Mucosa of descending colon (tissue), 3 donors: ENCODE measurements at regions not wholly inside any gene's neighbourhood (a gene's known extent, or its start where the extent isn't known, plus 50 kb on each side); places are given as distances from the start of the nearest gene placed in this dataset.

Experiments used
- ATAC-seq: fragments of 200-7000 bp; cut with Tn5 transposase; one replicate; pipeline ENCODE4 v1.9.1; 2020; ENCODE audit warnings: mild to moderate bottlenecking, moderate library complexity
- DNase-seq, 3 donors: peaks; one replicate each; pipeline ENCODE4 v3.0.0-alpha.2; 2020
- H3K36me3 ChIP-seq: fragments of 200-600 bp; one replicate; pipeline ENCODE4 v1.8.0; 2021; ENCODE audit warnings: low read depth, mild to moderate bottlenecking
- H3K4me1 ChIP-seq: fragments of 200-600 bp; one replicate; pipeline ENCODE4 v1.8.0; 2021; ENCODE audit warnings: low read depth, mild to moderate bottlenecking
- H3K4me3 ChIP-seq: fragments of 200-600 bp; one replicate; pipeline ENCODE4 v1.8.0; 2021; ENCODE audit warnings: mild to moderate bottlenecking
- H3K9me3 ChIP-seq: fragments of 200-600 bp; one replicate; pipeline ENCODE4 v1.8.0; 2021; ENCODE audit warnings: mild to moderate bottlenecking
- CTCF ChIP-seq: fragments of 200-600 bp; IDR thresholded peaks from one replicate; pipeline ENCODE4 v1.8.0; 2022; ENCODE audit warnings: antibody characterized with exemption, mild to moderate bottlenecking
- intact Hi-C, 2 donors: fragments of 100-400 bp; cut with DNase I in 1 of 2; cut with micrococcal nuclease in 1 of 2; formaldehyde crosslinking; loops; one replicate each; pipeline versions ENCODE4 v1.11.0 to v1.11.1; 2022; cut with DNase I, micrococcal nuclease
- donor health status: DM: no; HTN: no; CAD: no; lungs with moderate emphysema.
- donor health status: DM: no; HTN: no; CAD: no.
- donor health status: DM: no; HTN: yes; CAD: no.

- DNase-seq = peak in 2 of 3 donors; percentile 42 to 49
- intact Hi-C loops = no loop called here
Observed at GRCh38 chr12:111298582-111299436, 70.1 kb downstream of the PHETA1 start.

GRCh38 chr12:111297703-111298426 lies 71.0 kb downstream of the PHETA1 start:
- no peaks in the 10 kb centered on the region for H3K9me3 ChIP-seq
- no peaks in the 10 kb centered on the region for H3K4me1 ChIP-seq
- no peaks in the 10 kb centered on the region for H3K36me3 ChIP-seq
- TF ChIP-seq CTCF = no peak
- ATAC-seq (no peak), DNase-seq (no peak)
- intact Hi-C loops = no loop called here
- H3K4me3 ChIP-seq = no peak overlapping the region

More at GRCh38 chr12:111298582-111299436, 70.1 kb downstream of the PHETA1 start:
- ATAC-seq = peak; percentile 60
- H3K9me3 ChIP-seq = peaks cover 4% of the 10 kb centered on the region
- no peaks in the 10 kb centered on the region for H3K36me3 ChIP-seq
- peak; percentile 12 for TF ChIP-seq CTCF
- no peaks in the 10 kb centered on the region for H3K4me1 ChIP-seq
- H3K4me3 ChIP-seq = no peak overlapping the region

DNA sequence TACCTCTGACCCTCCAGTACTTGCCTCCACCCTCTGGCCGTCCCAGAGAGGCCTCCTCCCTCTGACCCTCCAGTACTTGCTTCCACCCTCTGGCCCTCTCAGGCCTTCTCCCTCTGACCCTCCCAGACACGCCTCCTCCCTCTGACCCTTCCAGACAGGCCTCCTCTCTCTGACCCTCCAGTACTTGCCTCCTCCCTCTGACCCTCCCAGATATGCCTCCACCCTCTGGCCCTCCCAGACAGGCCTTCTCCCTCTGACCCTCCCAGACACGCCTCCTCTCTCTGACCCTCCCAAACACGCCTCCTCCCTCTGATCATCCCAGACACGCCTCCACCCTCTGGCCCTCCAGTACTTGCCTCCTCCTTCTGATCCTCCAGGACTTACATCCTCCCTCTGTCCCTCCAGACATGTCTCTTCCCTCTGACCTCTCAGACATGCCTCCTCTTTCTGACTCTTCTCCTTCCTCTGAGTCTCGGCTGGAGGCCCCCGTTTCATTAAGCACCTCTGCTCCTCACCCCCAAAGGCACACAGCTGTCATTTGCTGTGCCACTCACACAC lies 71.9 kb downstream of the PHETA1 start:
- H3K9me3 ChIP-seq = no peaks in the 10 kb centered on the region
- H3K4me1 ChIP-seq = no peaks in the 10 kb centered on the region
- ATAC-seq (no peak), DNase-seq (no peak)
- H3K36me3 ChIP-seq = no peaks in the 10 kb centered on the region
- TF ChIP-seq CTCF = no peak
- no peak overlapping the region for H3K4me3 ChIP-seq
- intact Hi-C loops = no loop called here

DNA sequence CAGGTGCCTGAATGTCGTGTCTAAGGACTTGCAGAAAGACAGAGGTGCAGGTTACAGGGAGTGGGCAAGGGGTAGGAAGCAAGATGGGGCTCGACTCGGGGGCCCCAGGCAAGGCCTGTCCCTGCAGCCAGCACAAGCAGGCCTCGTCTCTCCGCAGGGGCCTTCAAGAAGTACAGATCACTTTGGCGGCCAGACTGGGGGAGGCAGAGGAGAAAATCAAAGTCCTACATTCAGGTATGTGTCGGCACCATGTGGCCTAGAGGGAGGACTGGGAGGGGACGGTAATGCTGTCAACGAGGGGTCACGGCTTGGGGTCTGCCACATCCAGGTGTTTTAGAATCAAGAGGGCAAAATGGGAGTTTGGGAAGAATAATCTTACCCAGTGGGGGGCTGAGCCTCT lies 73.7 kb downstream of the PHETA1 start:
- no peaks in the 10 kb centered on the region for H3K36me3 ChIP-seq
- H3K4me1 ChIP-seq = no peaks in the 10 kb centered on the region
- no peak for TF ChIP-seq CTCF
- ATAC-seq = no peak
- H3K9me3 ChIP-seq = no peaks in the 10 kb centered on the region
- intact Hi-C loops = no loop called here
- H3K4me3 ChIP-seq = no peak overlapping the region
- no peak for DNase-seq

DNA sequence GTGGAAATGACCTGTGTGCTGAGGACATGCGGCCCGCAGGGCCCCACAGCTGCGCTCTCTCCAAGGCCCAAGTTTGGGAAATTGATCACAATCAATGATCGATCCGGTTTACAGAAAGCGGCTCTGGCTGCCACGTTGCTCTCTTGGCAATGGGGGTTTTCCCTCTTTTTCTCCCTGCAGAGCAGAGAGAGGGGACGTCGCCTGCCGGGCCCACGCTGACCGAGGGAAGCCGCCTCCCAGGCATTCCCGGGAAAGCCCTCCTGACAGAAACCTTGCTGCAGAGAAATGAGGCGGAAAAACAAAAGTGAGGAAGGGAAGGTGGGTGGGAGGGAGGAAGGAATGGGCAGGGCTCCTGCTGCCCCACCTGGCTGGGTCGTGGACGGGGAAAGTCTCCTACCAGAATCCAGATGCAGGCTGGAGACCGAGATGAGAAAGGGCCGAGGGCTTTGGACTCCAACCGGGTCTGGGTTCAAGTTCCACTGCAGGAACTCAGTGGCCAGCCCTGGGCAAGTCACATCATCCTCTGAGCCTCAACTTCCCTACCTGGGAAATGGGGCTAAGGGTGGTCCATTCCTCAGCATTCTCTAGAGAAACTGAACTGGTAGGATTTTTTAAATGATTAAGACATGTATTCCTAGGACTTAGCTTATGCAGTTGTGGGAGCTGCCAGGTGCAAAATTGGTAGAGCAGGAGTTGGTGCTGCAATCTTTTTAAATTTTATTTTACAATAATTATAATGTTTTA lies 75.5 kb downstream of the PHETA1 start:
- Histone ChIP-seq H3K4me1 (no peaks in the 10 kb centered on the region), H3K4me3 (no peak overlapping the region), H3K36me3 (no peaks in the 10 kb centered on the region), H3K9me3 (no peaks in the 10 kb centered on the region)
- TF ChIP-seq CTCF = no peak
- DNase-seq = no peak
- intact Hi-C loops = no loop called here
- ATAC-seq = no peak
